ENCODE measurements at regions not wholly inside any gene's neighbourhood (a gene's known extent, or its start where the extent isn't known, plus 50 kb on each side); places are given as distances from the start of the nearest gene placed in this dataset.

DNA sequence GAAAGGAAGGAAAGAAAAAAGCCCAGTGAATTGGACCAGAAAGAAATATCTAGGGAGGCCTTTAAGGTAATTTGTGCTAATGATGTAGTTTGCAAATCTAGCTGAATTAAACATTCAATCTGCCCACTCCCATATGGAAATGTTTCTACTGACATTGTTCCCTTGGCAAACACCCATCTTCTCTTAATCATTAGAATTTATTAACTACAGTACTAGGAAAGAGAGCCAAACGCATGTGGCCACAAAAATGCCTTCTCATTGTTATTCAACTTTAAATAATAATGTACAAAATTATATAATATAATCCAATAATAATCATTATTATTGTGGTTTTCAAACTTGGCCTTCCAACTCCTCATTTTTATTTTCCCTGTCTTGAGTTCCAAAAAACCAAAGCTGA lies 234.7 kb downstream of the NHLRC3 start:
- Histone ChIP-seq H3K27ac (no peak overlapping the region), H3K4me3 (no peak overlapping the region)
- TF ChIP-seq, protein P1, sequence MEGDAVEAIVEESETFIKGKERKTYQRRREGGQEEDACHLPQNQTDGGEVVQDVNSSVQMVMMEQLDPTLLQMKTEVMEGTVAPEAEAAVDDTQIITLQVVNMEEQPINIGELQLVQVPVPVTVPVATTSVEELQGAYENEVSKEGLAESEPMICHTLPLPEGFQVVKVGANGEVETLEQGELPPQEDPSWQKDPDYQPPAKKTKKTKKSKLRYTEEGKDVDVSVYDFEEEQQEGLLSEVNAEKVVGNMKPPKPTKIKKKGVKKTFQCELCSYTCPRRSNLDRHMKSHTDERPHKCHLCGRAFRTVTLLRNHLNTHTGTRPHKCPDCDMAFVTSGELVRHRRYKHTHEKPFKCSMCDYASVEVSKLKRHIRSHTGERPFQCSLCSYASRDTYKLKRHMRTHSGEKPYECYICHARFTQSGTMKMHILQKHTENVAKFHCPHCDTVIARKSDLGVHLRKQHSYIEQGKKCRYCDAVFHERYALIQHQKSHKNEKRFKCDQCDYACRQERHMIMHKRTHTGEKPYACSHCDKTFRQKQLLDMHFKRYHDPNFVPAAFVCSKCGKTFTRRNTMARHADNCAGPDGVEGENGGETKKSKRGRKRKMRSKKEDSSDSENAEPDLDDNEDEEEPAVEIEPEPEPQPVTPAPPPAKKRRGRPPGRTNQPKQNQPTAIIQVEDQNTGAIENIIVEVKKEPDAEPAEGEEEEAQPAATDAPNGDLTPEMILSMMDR (IDR thresholded peaks at IDR 0.05): no peak
- DNase-seq (ENCODE audit: low spot score): no peak

DNA sequence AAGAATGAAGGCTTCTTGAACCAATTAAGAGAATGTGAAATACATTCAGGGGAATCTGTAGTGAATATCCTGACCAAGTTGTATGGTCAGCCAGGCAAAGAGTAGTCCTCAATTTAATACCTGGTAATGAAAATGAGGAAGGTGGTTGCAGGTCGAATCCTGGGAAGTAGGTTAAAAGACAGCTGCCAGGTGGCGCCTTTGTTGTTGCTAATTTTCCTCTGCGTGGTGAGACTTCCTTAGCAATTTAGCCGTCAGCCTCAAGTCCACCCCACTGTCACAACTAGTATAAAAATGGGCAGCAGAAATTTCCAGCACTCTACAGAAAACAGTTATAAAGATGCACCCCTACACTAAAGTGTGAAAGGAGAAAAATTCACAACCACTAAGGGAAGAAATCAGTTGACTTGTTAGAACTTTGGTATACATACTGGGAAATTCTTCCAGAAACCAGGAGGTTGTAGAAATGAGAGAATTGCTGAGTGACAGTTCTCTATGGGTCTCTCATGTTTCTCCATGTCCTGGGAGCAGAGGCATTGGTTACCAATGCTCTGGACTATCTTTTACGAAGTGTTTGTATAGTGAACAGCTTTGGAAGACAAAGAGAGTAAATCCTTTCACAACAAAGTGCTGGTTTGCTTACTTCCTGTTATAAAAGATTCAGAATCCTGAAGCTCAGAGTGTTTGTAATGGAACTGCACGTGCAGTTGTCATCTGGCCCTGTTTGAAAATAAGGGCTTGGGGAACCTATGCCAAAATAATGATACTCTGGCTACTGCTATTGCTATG lies 235.9 kb downstream of the NHLRC3 start:
- TF ChIP-seq, protein P1 (IDR thresholded peaks at IDR 0.05): no peak
- no peak overlapping the region for H3K27ac ChIP-seq
- no peak for DNase-seq (ENCODE audit: low spot score)
- no peak overlapping the region for H3K4me3 ChIP-seq

DNA sequence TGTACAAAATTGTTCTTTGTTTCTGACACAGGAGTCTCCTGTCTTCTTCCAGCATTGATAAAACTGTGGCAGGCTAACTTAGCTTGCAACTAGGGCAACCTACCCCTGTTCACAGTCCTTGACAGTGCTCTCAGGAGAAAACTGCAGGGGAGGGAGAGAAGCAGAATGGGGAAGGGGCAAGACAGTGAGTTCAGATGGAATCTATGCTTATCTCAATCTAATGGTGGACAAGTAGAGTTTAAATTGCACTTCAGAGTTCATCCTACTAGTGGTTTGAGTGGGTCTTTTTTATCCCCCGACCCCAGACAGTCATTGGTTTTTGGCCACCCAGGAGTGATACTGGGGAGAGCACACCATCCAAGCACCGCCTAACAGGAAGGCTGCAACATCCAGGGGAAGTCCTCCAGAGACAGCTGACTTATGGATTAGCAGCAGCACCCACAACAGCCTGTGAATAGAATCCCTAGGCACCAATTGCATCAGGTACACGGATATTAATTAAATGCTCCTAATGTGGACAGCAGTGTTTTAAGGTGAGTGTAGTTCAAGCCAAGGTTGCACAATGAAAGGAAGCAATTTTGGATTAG lies 236.6 kb downstream of the NHLRC3 start:
- no peak overlapping the region for H3K27ac ChIP-seq
- TF ChIP-seq, protein P1 (IDR thresholded peaks at IDR 0.05): no peak
- H3K4me3 ChIP-seq: no peak overlapping the region
- DNase-seq (ENCODE audit: low spot score): no peak

DNA sequence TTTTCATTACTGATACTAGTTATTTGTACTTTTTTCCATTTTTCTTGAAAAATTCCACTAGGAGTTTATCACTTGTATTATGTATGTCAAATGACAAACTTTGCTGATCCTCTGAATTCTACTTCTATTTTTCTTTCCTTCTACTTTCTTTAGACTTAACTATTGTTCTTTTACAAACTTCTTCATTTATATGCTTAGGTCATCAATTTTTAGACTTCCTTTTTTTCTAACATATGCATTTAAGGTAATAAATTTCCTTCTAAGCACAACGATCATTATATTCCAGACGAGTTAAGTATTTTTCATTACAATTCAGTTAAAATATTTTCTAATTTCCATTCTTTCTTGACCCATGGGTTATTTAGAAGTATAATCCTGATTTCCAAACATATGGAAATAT lies 240.8 kb downstream of the NHLRC3 start:
- no peak overlapping the region for H3K27ac ChIP-seq
- TF ChIP-seq, protein P1 (IDR thresholded peaks at IDR 0.05): no peak
- no peak for DNase-seq (ENCODE audit: low spot score)
- no peak overlapping the region for H3K4me3 ChIP-seq

DNA sequence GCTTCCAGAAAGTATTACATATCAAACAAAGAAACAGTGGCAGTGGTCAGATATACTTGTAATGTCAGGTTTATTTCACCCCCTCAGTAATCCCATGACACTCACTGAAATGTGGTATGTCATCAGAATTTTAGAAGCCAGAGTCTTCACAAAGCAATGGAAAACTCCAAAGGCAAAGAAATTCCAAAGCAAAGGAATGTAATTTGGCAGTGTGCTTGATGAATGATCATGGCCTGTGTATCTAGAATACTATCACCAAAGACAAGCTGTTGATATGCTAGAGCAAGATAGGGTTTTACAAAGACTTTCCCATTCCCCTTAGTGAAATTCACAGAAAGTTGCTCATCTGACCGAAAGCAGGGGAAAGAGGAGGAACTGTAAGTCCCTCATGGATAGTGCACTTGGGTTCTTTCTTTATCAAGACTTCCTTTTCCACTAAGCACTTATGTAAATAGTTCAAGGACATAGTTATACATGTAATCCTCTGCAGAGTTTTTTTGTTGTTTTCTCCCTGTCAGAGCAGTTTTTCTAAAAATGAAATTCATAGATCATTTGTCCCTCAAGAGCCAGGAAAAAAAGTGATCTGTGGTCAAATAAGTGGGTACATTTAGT lies 243.4 kb downstream of the NHLRC3 start:
- TF ChIP-seq, protein P1 (IDR thresholded peaks at IDR 0.05): no peak
- Histone ChIP-seq H3K4me3 (no peak overlapping the region), H3K27ac (no peak overlapping the region)
- no peak for DNase-seq (ENCODE audit: low spot score)

DNA sequence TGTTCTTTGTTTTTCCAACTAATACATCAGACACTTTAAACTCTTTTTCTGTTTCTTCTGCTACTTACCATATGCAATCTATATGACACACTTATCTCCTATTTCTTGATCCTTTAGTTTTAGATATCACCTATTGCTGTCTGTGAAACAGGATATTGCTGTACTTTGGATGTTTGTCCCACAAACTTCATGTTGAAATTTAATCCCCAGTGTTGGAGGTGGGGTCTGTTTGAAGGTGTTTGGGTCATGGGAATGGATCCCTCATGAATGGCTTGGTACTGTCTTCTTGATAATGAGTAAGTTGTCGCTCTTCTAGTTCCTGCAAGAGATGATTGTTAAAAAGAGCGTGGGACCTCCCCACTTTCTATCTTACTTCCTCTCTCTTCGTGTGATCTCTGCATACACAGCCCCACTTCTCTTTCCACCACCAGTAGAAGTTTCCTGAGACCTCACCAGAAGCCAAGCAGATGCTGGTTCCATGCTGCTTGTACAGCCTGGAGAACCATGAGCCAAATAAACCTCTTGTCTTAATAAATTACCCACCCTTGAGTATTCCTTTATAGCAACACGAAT lies 244.2 kb downstream of the NHLRC3 start:
- no peak for DNase-seq (ENCODE audit: low spot score)
- no peak overlapping the region for H3K27ac ChIP-seq
- no peak overlapping the region for H3K4me3 ChIP-seq
- TF ChIP-seq, protein P1 (IDR thresholded peaks at IDR 0.05): no peak

Data from coronary artery (tissue), 2 donors.